PC-3 (cell line): ENCODE measurements at regions not wholly inside any gene's neighbourhood (a gene's known extent, or its start where the extent isn't known, plus 50 kb on each side); places are given as distances from the start of the nearest gene placed in this dataset.

Source experiments
- CTCF ChIP-seq: fragments of 300-600 bp; sonication (generic); conservative IDR thresholded peaks from 2 replicates; pipeline ENCODE4 v1.5.1; 2017; ENCODE audit warnings: antibody characterized with exemption, low read depth, mild to moderate bottlenecking, low read length
- EZH2 ChIP-seq: fragments of 300-600 bp; sonication (generic); IDR thresholded peaks from one replicate; pipeline ENCODE4 v1.6.1; 2017; ENCODE audit warnings: antibody characterized with exemption, mild to moderate bottlenecking, low read length; ENCODE audit not compliant: unreplicated experiment

GRCh38 chr7:22581099-22581498, 81.1 kb upstream of the STEAP1B start:
- TF ChIP-seq CTCF (no peak), EZH2 (no peak)
